Stimulated activated CD4-positive, alpha-beta T cell treated with anti-CD3 and anti-CD28 coated beads, Interleukin-1b, Interleukin-23, amount 100 ng/mL, for 48 hours (primary cell): ENCODE measurements at regions not wholly inside any gene's neighbourhood (a gene's known extent, or its start where the extent isn't known, plus 50 kb on each side); places are given as distances from the start of the nearest gene placed in this dataset.
"Not testable (repeated sequence)": the region's sequence is repeated elsewhere in the genome, so short reads cannot be mapped to it uniquely, and the experiment has no call there.

Experiments used
- DNase-seq: peaks from one replicate; pipeline ENCODE4 v3.0.0-alpha.2; 2020

DNA sequence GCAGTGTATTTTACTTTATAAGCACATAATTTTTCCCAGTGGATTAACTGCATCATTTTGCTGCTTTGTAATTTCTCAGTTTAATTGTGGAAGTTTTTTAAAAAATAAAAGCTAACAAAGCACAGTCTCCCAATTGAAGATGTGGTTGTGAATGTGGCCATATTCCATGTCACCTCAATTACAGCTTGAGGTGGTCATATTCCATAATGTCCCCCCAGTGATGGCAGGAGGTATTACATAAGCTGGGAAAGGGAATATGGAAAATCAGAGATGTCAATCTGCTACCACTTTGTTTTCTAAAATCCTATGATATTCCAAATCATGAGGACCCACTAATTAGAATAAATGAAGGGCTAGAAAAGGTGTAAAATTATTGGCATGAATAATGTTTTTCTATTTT, 1672.0 kb upstream of the CDH9 start:
- DNase-seq, result no peak

DNA sequence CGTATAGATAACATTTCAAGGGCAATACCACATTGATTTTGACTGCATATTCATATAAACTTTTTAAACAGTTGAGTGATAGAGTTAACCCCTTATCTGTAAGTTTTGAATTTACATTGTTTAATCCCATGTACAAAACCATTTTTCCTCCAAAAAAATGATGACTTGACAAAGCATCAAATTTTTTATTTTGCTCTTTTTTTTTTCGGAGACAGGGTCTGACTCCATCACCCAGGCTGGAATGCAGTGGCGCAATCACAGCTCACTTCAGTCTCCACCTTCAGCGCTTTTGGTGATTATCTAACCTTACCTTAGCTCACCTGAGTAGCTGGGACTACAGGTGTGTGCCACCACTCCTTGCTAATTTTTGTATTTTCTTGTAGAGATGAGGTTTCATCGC, 1670.1 kb upstream of the CDH9 start:
- DNase-seq, result no peak

DNA sequence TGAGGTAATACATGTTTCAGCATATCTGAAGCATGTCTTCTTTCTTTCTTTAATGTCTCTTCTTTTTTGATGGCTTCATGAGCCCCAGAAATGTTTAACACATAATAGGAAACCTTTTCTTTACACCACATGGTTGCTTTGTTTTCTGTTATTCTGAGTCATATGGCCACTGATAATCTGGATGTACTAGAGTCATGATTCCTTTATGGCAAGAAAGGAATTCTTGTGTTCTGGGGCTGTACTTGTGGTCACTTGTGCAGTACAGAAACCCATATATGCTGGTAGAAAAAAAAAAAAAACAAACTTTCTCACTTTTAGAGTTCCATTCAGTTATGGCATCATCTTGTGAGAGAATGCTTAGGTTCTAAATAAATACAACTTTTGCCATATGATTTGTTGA, 1669.3 kb upstream of the CDH9 start:
- no peak for DNase-seq

DNA sequence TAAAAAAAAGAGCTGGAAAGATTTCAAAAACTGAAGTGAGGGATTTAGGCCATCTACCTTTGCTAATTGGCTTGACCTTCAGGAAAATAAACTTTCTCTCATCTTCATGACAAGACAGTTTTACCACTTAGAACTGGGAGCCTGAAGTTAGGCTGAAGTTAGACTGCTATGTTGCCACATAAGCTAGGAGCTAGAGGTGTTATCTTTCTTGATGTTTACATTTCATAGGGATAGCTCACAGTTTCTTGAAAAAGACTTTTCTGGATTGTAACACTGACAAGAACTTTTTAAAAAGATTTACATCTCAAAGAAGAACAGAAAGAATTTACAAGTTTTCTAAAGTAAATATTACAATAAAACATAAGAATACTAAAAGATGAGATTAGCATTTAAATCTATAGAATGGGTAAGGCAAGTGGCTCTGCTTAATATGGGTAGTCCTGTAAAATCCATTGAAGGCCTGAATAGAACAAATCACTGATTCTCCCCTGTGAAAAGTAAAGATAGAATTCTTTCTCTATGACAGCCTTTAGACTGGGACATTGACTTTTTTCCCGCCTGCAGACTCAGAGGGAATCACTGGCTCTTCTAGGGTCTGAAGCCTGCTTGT, 1665.4 kb upstream of the CDH9 start:
- no peak for DNase-seq

DNA sequence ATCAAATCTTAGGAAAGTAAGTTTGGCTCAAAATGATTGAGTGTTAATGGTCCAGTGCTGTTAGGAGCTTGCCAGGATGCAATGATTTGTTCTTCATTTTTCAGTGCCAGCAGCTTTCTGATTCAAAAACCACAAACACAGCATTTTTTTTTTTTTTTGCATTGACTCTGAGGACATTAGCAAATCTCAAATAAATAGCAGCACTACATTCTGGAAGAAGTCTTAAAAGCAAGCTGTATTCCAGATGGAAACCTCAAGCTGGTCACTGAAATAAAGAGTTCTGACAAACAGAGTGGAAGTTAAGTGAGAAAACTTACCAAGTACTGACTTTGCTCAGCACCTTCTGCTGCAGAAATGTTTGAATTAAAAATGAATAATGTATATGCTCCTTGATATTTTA, 1653.1 kb upstream of the CDH9 start:
- DNase-seq, result no peak

DNA sequence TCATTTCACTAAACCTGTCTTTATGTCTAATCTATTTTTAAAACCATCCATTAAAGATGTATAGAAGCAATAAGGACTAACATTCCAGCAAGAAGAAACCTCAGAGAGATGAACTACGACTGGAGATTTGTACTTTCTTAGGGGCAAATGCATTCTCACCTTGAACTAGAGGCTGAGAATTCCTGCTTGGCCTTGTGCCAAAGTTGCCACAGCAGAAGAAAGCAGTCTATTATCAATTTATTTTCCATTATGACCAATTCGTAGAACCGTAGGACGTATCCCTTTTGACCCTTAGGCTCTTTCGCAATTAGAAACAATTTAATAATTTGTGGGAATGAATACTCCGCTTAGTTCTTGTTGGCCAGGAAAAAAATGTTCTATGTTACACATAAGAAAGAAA, 1647.4 kb upstream of the CDH9 start:
- DNase-seq, result no peak

DNA sequence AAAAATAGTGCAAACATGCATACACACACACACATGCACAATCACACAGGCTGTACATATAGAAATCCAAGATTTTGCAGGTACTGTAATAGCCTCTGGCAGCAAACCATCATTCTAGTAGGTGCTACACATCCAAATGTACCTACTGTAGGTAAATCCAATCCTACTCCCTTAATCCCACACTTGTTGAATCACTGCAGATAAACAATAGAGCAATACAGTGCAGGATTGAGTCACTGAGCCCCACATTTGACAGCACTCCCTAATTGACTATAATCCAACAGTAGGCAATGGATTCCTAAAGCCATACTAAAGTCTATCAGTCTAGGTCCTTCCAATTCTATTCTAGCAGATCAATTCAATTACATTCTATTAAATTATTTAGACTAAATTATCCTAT, 1640.5 kb upstream of the CDH9 start:
- no peak for DNase-seq

DNA sequence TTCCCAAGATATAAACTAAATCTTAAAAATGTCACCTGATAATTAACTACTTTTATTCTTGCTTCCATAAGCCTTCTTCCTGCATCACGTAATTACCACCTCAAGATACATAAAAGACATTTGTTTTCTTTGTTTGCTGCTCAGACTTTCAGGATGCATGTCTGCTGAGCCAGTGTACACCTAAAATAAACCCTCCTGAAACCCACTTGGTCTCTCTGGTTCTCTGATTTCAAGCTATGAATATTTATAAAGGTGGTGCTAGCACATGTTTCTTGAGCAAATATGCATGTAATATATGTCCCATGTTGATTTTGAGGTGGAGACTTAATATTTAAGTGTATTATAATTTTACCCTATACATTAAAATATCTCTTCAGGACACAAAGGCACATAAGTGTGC, 1627.7 kb upstream of the CDH9 start:
- DNase-seq, result no peak

DNA sequence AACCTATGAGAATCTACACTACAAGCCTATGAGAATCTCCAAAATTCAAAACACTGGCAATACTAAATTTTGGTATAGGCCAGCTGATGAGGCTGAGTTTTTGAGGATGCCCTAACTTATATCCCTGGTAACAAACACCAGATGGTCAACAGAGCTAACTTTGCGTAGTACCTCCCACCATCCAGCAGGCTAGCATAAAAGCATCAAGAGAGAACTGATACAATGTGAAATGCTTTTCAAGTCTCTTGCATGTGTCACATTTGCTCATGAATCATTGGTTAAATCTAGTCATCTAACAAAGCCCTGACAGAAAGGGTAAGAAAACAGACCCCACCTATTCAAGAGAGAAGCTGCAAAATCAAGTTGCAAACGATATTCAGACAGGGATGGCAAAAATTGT, 1609.7 kb upstream of the CDH9 start:
- no peak for DNase-seq

DNA sequence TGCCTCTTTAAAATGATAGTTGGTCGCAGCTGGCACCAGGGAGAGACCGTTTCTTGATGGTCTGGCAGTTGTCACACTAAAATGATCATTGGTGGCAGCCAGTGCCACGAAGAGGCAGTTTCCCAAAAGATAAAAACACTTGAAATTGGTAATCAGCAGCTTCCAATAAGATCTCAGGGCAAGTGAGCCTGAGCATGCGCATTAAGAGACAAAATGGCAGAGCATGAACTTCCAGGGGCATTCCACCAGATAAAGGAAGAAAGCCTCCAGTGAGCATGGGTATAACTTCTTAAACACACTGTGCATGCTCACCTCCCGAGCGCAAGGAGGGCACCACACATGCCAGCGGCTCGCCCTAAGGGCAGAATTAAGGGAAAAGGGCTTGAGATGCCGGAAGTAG, 1594.2 kb upstream of the CDH9 start:
- no peak for DNase-seq

DNA sequence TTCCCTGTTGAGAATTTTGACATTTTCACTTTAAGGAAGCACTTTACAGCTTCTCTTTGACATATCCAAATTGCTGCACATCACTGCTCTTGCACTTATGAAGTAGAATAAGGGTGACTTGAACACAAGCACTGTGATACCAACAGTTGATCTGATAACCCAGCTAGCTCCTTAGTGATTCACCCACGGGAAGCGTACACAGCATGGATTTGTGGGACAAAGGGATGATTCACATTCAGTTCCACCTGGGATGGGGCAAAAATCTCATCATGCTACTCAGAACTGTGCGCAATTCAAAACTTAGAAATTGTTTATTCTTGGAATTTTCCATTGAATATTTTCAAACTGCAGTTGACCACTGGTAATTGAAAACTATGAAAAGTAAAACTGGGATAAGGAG, 1565.5 kb upstream of the CDH9 start:
- DNase-seq, result no peak

DNA sequence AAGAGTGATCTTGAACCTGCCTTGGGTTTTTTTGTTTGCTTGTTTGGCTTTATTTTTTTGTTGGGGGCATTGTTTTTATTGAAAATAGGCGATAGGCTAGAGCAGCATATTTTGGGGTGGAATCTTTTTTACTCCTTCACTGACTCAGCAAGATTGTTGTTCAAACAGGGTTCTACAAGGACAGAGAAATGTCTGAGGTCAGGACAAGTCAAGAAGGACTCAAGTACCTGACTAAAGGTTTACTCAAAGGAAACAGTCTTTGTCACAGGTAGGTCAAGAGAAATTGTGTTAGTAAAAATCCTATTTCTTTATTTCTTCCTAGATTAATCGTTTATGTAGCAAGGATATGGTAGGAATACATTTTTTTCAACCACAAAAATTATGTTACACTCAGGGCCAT, 1564.0 kb upstream of the CDH9 start:
- DNase-seq, result no peak

DNA sequence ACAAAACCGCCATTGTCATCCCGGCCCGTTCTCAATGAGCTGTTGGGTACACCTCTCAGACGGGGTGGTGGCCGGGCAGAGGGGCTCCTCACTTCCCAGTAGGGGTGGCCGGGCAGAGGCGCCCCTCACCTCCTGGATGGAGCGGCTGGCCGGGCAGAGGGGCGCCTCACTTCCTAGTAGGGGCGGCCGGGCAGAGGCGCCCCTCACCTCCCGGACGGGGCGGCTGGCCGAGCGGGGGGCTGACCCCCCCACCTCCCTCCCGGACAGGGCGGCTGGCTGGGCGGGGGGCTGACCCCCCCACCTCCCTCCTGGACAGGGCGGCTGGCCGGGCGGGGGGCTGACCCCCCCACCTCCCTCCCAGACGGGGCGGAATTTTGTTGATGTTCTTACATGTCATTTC, 1558.3 kb upstream of the CDH9 start:
- not testable (repeated sequence) for DNase-seq

DNA sequence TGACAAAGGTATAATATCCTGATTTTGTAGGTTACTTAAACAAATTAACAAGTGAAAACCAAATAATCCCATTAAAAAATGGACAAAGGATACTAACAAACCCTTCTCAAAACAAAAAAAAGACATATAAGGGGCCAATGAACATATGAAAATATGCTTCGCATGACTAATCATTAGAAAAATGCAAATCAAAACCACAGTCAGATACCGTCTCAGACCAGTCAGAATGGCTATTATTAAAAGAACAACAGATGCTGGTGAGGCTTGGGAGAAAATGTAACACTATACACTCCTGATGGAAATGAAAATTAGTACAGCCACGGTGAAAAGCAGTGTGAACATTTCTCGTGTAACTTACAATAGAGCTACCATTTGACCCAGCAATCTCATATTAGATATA, 1542.2 kb upstream of the CDH9 start:
- DNase-seq, result no peak

DNA sequence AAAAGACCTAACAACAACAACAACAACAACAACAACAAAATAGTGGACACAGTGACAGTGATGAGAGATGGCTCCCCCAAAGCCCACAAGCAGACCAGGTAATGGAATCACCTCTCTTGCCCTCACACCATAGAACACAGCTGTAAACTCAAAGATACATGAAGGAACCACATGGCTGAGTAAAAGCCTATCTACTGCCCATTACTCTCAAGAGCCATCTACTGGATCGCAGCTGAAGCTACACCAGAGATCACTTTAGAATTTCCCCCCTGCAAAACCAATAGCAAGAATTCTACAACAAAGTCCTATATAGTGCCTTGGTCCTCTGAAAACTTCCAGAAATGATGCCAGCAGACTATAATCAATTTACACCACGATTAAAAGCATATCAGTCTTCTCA, 1537.6 kb upstream of the CDH9 start:
- DNase-seq, result no peak

DNA sequence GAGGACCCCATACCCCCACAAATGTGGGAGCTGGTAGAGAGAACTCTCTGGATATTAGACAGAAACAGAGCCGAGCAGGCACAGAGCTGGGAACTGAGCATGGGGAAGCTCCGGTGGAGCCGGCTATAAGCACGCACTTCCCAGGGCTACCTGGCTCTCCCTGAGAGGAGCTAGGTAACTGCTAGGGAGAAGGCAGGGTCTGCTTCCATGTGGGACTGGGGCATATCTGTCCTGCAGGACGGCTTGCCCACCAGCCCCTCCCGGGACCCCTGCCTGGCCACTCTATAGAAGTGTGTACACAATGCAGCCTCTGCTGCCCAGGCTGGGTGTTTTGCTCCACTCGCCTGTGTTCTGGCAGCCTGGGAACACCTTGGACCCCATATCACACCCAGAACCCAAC, 1537.0 kb upstream of the CDH9 start:
- no peak for DNase-seq

DNA sequence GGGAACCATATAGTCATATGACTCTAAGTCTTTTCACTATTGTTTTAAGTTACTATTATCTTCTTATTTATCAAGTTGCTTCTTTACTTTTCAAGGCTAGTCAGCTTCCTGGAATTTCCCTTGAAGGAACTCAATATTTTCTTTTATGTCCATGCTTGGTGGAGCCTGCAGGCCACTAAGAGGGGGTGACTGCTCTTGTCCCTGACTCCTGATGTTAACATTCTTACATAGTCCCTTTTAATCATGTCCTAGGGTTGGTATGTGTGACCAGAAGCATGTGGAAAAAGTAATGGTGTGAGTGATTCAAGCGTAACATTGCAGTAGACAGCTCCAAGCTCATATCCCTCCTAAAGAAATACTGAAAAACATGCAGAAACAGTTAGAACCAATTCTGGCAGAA, 1536.2 kb upstream of the CDH9 start:
- DNase-seq, result no peak

DNA sequence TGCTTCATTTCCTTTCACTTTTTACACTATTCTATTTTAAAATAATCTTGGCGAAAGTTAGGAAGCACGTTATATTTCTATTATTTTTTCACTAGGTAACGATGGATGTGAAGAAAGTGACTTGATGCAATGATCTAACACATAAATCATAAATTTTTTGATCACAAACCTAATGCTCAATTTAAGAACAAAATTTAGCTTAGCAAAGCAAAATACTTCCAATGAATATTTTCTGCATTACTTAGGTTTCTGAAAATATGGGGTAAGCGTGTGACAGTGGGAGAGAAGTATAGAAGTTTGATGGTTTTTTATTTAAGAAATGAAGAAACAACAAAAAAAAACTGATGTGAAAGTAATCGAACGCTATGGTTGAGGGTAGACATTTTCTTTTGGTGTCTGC, 1528.7 kb upstream of the CDH9 start:
- no peak for DNase-seq

DNA sequence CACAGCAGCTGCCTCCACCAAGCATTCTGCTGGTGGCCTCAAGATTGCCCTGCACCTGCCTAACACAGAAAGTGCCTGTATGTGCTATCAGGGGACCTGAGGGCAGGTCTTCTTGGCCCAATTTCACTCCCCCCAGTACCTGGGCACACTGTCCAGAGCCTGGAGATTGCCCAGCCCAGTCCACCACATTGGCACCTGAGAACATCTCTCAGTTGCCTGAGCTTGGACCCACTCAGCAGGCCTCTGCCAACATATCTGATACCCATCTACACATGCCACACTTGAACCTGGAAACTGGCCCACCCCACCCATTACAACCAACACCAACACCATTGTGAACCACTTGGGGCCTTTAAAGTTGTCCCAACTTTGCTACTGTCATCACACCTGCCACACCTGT, 1523.1 kb upstream of the CDH9 start:
- no peak for DNase-seq

DNA sequence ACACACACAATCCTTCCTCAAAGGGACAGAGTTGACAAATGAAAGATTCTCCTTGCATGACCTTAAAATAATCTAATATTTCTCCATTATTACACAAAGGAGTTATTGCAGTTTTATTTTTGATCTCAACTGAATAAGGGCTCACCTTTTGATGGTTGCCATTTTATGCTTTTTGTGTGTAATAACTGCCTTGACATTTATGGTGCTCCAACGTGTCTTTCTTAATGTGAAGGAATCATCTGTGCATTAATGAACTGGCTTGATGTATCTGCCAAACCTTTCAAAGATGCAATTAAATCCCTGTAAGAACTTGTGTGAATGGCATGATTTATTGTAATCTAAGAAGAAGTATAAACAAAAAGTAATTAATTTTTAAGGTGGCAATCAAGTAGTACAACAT, 1519.8 kb upstream of the CDH9 start:
- DNase-seq, result no peak

DNA sequence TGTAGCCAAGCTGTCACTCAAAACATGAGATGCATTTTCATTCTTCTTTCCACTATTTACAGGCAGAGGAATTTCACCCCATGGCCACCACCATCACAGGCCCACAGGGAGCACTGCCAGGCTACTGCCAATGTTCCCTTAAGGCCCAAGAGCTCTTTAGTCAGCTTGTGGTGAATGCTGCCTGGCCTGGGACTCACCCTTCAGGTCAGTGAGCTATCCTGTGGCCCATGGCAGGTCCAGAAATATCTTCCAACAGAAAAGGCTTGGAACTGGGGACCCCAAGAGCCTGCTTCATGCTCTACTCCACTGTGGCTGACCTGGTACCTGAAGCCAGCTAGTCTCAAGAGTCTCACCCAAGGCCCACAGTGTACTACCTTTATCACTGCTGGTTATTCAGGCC, 1518.7 kb upstream of the CDH9 start:
- no peak for DNase-seq

DNA sequence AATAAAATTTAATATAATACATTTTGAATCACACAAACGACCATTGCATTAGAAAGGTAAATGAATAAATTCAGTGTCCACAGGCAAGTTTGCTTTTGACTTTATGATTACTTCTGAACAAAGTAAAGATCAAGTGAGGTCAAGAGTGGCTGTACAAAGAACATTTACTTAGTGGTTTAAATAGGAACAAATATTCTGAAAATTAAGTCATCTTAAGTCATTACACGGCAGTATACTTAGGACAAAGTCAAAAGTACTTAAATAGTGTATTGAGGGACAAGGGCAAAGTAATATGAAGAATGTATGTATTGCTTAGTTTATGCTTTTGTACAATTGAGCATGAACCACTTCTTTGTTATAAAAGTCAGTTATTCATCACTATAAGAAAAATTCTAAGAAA, 1511.2 kb upstream of the CDH9 start:
- DNase-seq, result no peak

DNA sequence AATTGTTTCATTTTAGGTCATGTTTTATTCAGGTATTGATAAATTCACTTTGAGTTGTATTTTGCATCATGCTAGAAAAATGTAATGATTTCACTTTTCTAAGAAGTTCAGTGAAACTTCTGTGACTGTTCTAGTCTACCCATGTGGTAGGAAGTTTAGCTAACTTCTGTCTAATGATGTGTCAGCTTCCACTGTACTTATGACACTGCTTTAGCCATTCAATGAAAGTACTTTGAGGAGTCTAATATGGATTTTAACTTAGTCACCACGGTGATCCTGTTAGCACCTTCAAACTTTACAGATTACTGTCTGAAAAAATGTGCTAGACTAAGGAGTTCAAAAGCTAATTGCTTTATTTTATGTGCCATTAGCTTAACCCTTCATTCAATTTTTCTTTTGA, 1510.5 kb upstream of the CDH9 start:
- DNase-seq, result no peak

DNA sequence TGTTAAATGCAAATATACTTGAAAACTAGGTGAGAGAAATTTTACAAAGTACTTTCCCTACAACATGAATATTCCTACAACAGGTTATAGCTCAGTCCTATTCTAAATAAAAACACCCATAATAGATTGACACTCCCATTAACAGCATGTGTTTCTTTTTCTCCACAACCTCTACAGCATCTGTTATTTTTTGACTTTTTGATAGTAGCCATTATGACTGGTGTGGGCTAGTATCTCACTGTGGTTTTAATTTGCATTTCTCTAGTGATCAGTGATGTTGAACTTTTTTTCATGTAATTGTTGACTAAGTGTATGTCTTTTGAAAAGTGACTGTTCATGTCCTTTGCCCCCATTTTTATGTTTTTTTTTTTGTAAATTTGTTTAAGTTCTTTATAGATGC, 1506.1 kb upstream of the CDH9 start:
- DNase-seq, result no peak

DNA sequence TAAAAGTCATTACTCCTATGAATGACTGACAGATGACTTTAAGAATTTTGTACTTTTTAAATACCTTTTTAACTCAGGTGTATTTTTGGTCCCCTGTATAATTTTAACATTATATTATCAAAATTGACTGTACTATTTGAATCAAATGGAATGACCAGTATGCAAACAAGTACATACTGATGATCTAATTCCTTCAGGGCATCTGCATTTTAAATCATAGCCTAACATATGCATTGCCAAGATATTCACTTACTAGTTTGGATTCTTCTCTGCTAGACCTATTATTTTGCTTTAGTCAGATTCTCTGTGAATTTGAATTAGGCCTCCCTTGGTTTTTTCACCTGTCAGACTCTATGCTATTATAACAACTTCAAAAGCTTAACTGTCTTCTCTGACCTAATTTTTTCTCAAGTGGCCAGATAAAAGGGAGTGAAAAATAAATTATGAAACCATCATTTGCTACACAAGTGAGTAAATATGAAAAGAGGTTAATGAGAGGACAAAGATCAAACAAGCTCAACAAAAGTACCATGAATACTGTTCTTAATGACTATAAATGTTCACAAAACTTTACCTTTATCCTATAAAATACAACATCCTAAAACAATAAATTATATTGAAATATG, 1505.2 kb upstream of the CDH9 start:
- no peak for DNase-seq

DNA sequence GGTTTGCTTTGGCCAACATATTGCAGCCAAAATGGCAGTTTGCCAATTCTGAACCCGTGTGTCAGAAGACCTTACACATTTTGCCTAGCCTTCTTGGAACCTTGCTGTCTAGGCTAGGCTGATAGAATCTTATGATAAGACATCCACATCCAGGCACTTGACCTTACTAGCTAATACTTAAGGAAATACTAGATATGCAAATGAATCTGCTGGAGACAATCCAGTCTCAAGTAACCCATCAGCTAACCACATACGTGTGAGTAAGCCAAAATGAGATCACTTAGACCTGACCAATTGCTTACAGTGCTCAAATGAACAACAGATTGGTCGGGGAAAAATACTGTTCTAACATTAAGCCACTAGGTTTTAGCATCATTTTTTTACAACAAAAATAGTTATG, 1504.6 kb upstream of the CDH9 start:
- no peak for DNase-seq
